ENCODE measurements at regions not wholly inside any gene's neighbourhood (a gene's known extent, or its start where the extent isn't known, plus 50 kb on each side); places are given as distances from the start of the nearest gene placed in this dataset.

DNA sequence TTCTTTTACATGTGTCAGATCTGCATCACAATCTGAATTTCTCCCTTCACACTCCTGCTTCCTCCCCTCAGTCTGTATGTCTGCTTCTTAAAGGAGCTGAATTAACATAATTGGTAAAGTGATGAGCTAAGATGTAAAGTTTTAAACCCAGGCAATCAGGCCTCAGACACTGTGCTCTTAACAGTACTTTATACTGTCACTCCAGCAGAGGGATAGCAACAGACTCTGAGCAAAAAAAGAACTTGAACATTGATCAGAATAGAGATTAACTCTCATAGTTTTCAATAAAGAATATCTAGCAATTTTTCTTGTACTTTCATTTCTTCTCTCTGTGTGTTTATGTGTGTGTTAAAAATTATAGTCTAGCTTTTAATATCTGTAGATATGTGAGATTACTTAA, 110.3 kb downstream of the DUSP10 start:
- TF ChIP-seq, protein P1, sequence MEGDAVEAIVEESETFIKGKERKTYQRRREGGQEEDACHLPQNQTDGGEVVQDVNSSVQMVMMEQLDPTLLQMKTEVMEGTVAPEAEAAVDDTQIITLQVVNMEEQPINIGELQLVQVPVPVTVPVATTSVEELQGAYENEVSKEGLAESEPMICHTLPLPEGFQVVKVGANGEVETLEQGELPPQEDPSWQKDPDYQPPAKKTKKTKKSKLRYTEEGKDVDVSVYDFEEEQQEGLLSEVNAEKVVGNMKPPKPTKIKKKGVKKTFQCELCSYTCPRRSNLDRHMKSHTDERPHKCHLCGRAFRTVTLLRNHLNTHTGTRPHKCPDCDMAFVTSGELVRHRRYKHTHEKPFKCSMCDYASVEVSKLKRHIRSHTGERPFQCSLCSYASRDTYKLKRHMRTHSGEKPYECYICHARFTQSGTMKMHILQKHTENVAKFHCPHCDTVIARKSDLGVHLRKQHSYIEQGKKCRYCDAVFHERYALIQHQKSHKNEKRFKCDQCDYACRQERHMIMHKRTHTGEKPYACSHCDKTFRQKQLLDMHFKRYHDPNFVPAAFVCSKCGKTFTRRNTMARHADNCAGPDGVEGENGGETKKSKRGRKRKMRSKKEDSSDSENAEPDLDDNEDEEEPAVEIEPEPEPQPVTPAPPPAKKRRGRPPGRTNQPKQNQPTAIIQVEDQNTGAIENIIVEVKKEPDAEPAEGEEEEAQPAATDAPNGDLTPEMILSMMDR (conservative IDR thresholded peaks at IDR 0.05): no peak
- TF ChIP-seq ZFX (IDR thresholded peaks at IDR 0.05): no peak
